Endothelial cell of umbilical vein (primary cell): ENCODE measurements at regions not wholly inside any gene's neighbourhood (a gene's known extent, or its start where the extent isn't known, plus 50 kb on each side); places are given as distances from the start of the nearest gene placed in this dataset.

Source experiments
- BruUV-seq: library from RNA; stranded (reverse); fragments of 400-500 nt; replicated peaks from 2 replicates; lab custom pipeline; 2021; lab: Mats Ljungman, UMichigan
- CTCF ChIA-PET: fragments of 300-600, 350-600 bp; sonication (Branson Sonifier 250); formaldehyde crosslinking; loops from one replicate; lab custom pipeline; 2021; ENCODE audit warnings: antibody characterized with exemption, inconsistent platforms; lab: Charles Lee
- POLR2A ChIA-PET: fragments of 300-600, 350-600 bp; sonication (Branson Sonifier 250); formaldehyde crosslinking; loops from one replicate; lab custom pipeline; 2021; ENCODE audit warnings: antibody characterized with exemption, inconsistent platforms; lab: Charles Lee
- DNase-seq: peaks from one replicate; pipeline ENCODE4 v3.0.0-alpha.2; 2011; ENCODE audit warnings: low read depth, low spot score
- FAIRE-seq: peaks from 2 replicates; lab custom pipeline; 2011; peaks lifted over from hg19 to GRCh38; lab: Jason Lieb, UNC
- H2AFZ ChIP-seq: 2 replicates; pipeline ENCODE4 v1.6.0; 2012; ENCODE audit warnings: low read depth, low read length, control low read depth, inconsistent platforms
- H3K27ac ChIP-seq: 2 replicates; pipeline ENCODE4 v1.5.1; 2011; ENCODE audit warnings: low read depth, mild to moderate bottlenecking, control low read depth, low read length, moderate library complexity; ENCODE audit not compliant: insufficient read depth
- H3K27me3 ChIP-seq, 2 experiments: 2 replicates each; pipeline versions ENCODE4 v1.6.0 to v1.6.1; 2011; ENCODE audit warnings: low read length in 2 of 2, mixed read lengths in 1 of 2; ENCODE audit not compliant: control insufficient read depth in 2 of 2, insufficient read depth in 2 of 2
- H3K36me3 ChIP-seq, 2 experiments: 2 replicates in 1 of 2; 3 replicates in 1 of 2; pipeline ENCODE4 v1.5.1; 2011; ENCODE audit warnings: low read length in 2 of 2, mild to moderate bottlenecking in 1 of 2, moderate library complexity in 1 of 2; ENCODE audit not compliant: control insufficient read depth in 2 of 2, insufficient read depth in 2 of 2; ENCODE audit errors: extremely low read depth in 1 of 2
- H3K4me1 ChIP-seq: 3 replicates; pipeline ENCODE4 v1.5.1; 2011; ENCODE audit warnings: mild to moderate bottlenecking, low read length; ENCODE audit not compliant: control insufficient read depth, insufficient read depth; ENCODE audit errors: extremely low read depth
- H3K4me2 ChIP-seq: 2 replicates; pipeline ENCODE4 v1.6.1; 2011; ENCODE audit warnings: low read length, control low read depth, mixed read lengths; ENCODE audit not compliant: insufficient read depth
- H3K4me3 ChIP-seq, 3 experiments: fragments of 200-600 bp in 1 of 3; sonication (generic), shearing (Covaris generic) in 1 of 3; replicated peaks in 1 of 3; 2 replicates each; pipeline ENCODE4 v1.5.1; 2011 to 2016; ENCODE audit warnings: control low read depth in 3 of 3, low read length in 3 of 3, mild to moderate bottlenecking in 2 of 3, inconsistent platforms in 1 of 3, low read depth in 1 of 3, moderate library complexity in 1 of 3; ENCODE audit not compliant: insufficient read depth in 1 of 3
- H3K79me2 ChIP-seq: 2 replicates; pipeline ENCODE4 v1.6.0; 2012; ENCODE audit warnings: low read length, inconsistent platforms; ENCODE audit not compliant: control insufficient read depth, insufficient read depth
- H3K9ac ChIP-seq: replicated peaks from 2 replicates; pipeline ENCODE3; 2011; ENCODE audit warnings: low read length, control low read depth; ENCODE audit not compliant: insufficient read depth; ENCODE audit errors: extremely low read depth
- H3K9me1 ChIP-seq: replicated peaks from 3 replicates; pipeline ENCODE4 v1.6.0; 2011; ENCODE audit warnings: mild to moderate bottlenecking, low read length; ENCODE audit not compliant: control insufficient read depth, insufficient read depth; ENCODE audit errors: extremely low read depth
- H3K9me3 ChIP-seq: replicated peaks from 2 replicates; pipeline ENCODE4 v1.5.1; 2012; ENCODE audit warnings: low read length, inconsistent platforms; ENCODE audit not compliant: control insufficient read depth, insufficient read depth
- H4K20me1 ChIP-seq: replicated peaks from 2 replicates; pipeline ENCODE3; 2011; ENCODE audit warnings: mild to moderate bottlenecking, low read length; ENCODE audit not compliant: control insufficient read depth, insufficient read depth; ENCODE audit errors: extremely low read depth
- EZH2 ChIP-seq: IDR thresholded peaks from 2 replicates; pipeline ENCODE4 v1.6.1; 2012; ENCODE audit warnings: borderline replicate concordance, low read depth, mild to moderate bottlenecking, moderate library complexity, low read length, inconsistent platforms; ENCODE audit not compliant: severe bottlenecking
- FOS ChIP-seq: IDR thresholded peaks from 2 replicates; pipeline ENCODE4 v1.6.1; 2011; ENCODE audit warnings: mild to moderate bottlenecking, low read length, moderate library complexity, borderline replicate concordance; ENCODE audit not compliant: insufficient read depth
- GATA2 ChIP-seq: IDR thresholded peaks from 2 replicates; pipeline ENCODE4 v1.7.0; 2011; ENCODE audit warnings: low read depth, mild to moderate bottlenecking, moderate library complexity, mixed read lengths, low read length; ENCODE audit not compliant: insufficient read length, insufficient read depth
- JUN ChIP-seq: IDR thresholded peaks from 2 replicates; pipeline ENCODE4 v1.6.1; 2011; ENCODE audit warnings: borderline replicate concordance, low read depth; ENCODE audit not compliant: insufficient read length, insufficient read depth
- MAX ChIP-seq: IDR thresholded peaks from 2 replicates; pipeline ENCODE4 v1.6.1; 2011; ENCODE audit not compliant: insufficient read depth, insufficient read length
- MYC ChIP-seq: IDR thresholded peaks from one replicate; pipeline ENCODE4 v1.6.1; 2011; ENCODE audit warnings: mild to moderate bottlenecking, low read depth, low read length
- POLR2A ChIP-seq: IDR thresholded peaks from 2 replicates; pipeline ENCODE4 v1.6.1; 2012; ENCODE audit warnings: low read depth, mild to moderate bottlenecking, control low read depth, low read length
- POLR2AphosphoS5 ChIP-seq: IDR thresholded peaks from 2 replicates; pipeline ENCODE4 v1.6.1; 2012; ENCODE audit warnings: low read depth, mild to moderate bottlenecking, control low read depth, low read length, moderate library complexity; ENCODE audit not compliant: insufficient read depth
- dilution Hi-C: fragments of 300-500 bp; cut with MboI; formaldehyde crosslinking; loops from one replicate; pipeline ENCODE4 v1.15.0; 2019; ENCODE audit warnings: low sequenced_read_pairs; ENCODE audit not compliant: extremely low pct_ligation_motif_present
- intact Hi-C: fragments of 100-400 bp; cut with micrococcal nuclease; formaldehyde crosslinking; loops from one replicate; pipeline ENCODE4 v1.10.0; 2022
- TF ChIP-seq, protein P1 (sequence below), 2 donors: IDR thresholded peaks; 1 replicate in 1 of 2; 2 replicates in 1 of 2; pipeline ENCODE4 v1.5.1; 2011; ENCODE audit warnings: low read length in 2 of 2, mild to moderate bottlenecking in 2 of 2, moderate library complexity in 2 of 2, control low read depth in 1 of 2, inconsistent platforms in 1 of 2, low read depth in 1 of 2; ENCODE audit not compliant: insufficient read depth in 1 of 2; ENCODE audit errors: extremely low read depth in 1 of 2

- Histone ChIP-seq H3K79me2 (no peaks in the 10 kb centered on the region), H3K4me1 (peaks cover 4% of the 10 kb centered on the region), H3K27ac (no peak overlapping the region), H3K36me3 (no peaks in the 10 kb centered on the region), H3K9ac (no peak overlapping the region), H3K4me2 (no peak overlapping the region), H4K20me1 (no peaks in the 10 kb centered on the region), H3K27me3 (no peaks in the 10 kb centered on the region), H3K9me1 (no peaks in the 10 kb centered on the region), H3K4me3 (no peak overlapping the region), H2AFZ (no peak overlapping the region), H3K9me3 (no peaks in the 10 kb centered on the region)
- ChIA-PET CTCF (no interaction called here), POLR2A (no interaction called here)
- dilution Hi-C loops, result no loop called here
- TF ChIP-seq, protein P1, sequence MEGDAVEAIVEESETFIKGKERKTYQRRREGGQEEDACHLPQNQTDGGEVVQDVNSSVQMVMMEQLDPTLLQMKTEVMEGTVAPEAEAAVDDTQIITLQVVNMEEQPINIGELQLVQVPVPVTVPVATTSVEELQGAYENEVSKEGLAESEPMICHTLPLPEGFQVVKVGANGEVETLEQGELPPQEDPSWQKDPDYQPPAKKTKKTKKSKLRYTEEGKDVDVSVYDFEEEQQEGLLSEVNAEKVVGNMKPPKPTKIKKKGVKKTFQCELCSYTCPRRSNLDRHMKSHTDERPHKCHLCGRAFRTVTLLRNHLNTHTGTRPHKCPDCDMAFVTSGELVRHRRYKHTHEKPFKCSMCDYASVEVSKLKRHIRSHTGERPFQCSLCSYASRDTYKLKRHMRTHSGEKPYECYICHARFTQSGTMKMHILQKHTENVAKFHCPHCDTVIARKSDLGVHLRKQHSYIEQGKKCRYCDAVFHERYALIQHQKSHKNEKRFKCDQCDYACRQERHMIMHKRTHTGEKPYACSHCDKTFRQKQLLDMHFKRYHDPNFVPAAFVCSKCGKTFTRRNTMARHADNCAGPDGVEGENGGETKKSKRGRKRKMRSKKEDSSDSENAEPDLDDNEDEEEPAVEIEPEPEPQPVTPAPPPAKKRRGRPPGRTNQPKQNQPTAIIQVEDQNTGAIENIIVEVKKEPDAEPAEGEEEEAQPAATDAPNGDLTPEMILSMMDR (IDR thresholded peaks at IDR 0.05; ENCODE audit: extremely low read depth in 1 of 2, insufficient read depth in 1 of 2, low read depth in 1 of 2, low read length in 2 of 2), result no peak
- TF ChIP-seq POLR2A, result no peak
- no peak for TF ChIP-seq MYC
- TF ChIP-seq GATA2, result no peak
- TF ChIP-seq MAX, result no peak
- no peak for TF ChIP-seq POLR2AphosphoS5
- no peak for TF ChIP-seq FOS
- no peak for TF ChIP-seq EZH2
- no peak for TF ChIP-seq JUN
- no peak for FAIRE-seq
- DNase-seq, result no peak
- intact Hi-C loops, result no loop called here
- no TSS peak for BruUV-seq
Measured at GRCh38 chr4:14918336-14918735, 83.9 kb upstream of the CPEB2 start.
